SK-N-SH treated with all-trans-retinoic acid at 6 μM for 48 hours (cell line): ENCODE measurements at regions not wholly inside any gene's neighbourhood (a gene's known extent, or its start where the extent isn't known, plus 50 kb on each side); places are given as distances from the start of the nearest gene placed in this dataset.

Source experiments
- ATAC-seq: fragments of 200-7000 bp; cut with Tn5 transposase; 3 replicates; pipeline ENCODE4 v1.9.1; 2020; ENCODE audit warnings: mild to moderate bottlenecking, moderate library complexity
- ARNTL ChIP-seq: fragments of 450-650 bp; formaldehyde crosslinking; IDR thresholded peaks from 2 replicates; pipeline ENCODE4 v1.5.0; 2020; ENCODE audit warnings: low read depth, mild to moderate bottlenecking, moderate library complexity, borderline replicate concordance
- CSDC2 ChIP-seq: fragments of 250-450 bp; sonication (Bioruptor Pico); IDR thresholded peaks from 2 replicates; pipeline ENCODE4 v1.5.0; 2020; ENCODE audit warnings: mild to moderate bottlenecking, moderate library complexity
- CSRNP3 ChIP-seq: fragments of 250-450 bp; sonication (Bioruptor Pico); IDR thresholded peaks from 2 replicates; pipeline ENCODE4 v1.5.1; 2021; ENCODE audit warnings: mild to moderate bottlenecking, moderate library complexity
- ESRRG ChIP-seq: fragments of 250-450 bp; sonication (Bioruptor Pico); IDR thresholded peaks from 2 replicates; pipeline ENCODE4 v1.6.1; 2021; ENCODE audit warnings: mild to moderate bottlenecking
- GLIS3 ChIP-seq: fragments of 250-450 bp; sonication (Bioruptor Pico); IDR thresholded peaks from 2 replicates; pipeline ENCODE4 v1.5.0; 2020; ENCODE audit warnings: mild to moderate bottlenecking, moderate library complexity
- ISL1 ChIP-seq: fragments of 250-450 bp; sonication (Bioruptor Pico); IDR thresholded peaks from 2 replicates; pipeline ENCODE4 v2.1.2; 2022; ENCODE audit warnings: mild to moderate bottlenecking, moderate library complexity
- OSR1 ChIP-seq: fragments of 250-450 bp; sonication (Bioruptor Pico); IDR thresholded peaks from 2 replicates; pipeline ENCODE4 v1.8.0; 2022; ENCODE audit warnings: moderate library complexity, mild to moderate bottlenecking, inconsistent platforms
- POU6F1 ChIP-seq: fragments of 250-450 bp; sonication (Bioruptor Pico); IDR thresholded peaks from 2 replicates; pipeline ENCODE4 v1.8.0; 2021; ENCODE audit warnings: low read depth, mild to moderate bottlenecking, moderate library complexity, borderline replicate concordance
- PPARA ChIP-seq: fragments of 250-450 bp; sonication (Bioruptor Pico); IDR thresholded peaks from 2 replicates; pipeline ENCODE4 v1.5.0; 2020; ENCODE audit warnings: mild to moderate bottlenecking, borderline replicate concordance
- RARB ChIP-seq: fragments of 250-450 bp; sonication (Bioruptor Pico); IDR thresholded peaks from 2 replicates; pipeline ENCODE4 v1.8.0; 2021; ENCODE audit warnings: mild to moderate bottlenecking, moderate library complexity
- SNAI2 ChIP-seq: fragments of 250-450 bp; sonication (Bioruptor Pico); IDR thresholded peaks from 2 replicates; pipeline ENCODE4 v1.5.0; 2020; ENCODE audit warnings: mild to moderate bottlenecking, moderate library complexity
- TCF4 ChIP-seq: fragments of 250-450 bp; sonication (Bioruptor Pico); IDR thresholded peaks from 2 replicates; pipeline ENCODE4 v1.8.0; 2021; ENCODE audit warnings: mild to moderate bottlenecking, moderate library complexity, borderline replicate concordance
- TSHZ2 ChIP-seq: fragments of 250-450 bp; sonication (Bioruptor Pico); IDR thresholded peaks from 2 replicates; pipeline ENCODE4 v1.5.0; 2020; ENCODE audit warnings: mild to moderate bottlenecking, moderate library complexity
- ZC3H10 ChIP-seq: fragments of 250-450 bp; sonication (Bioruptor Pico); IDR thresholded peaks from 2 replicates; pipeline ENCODE4 v1.5.1; 2021; ENCODE audit warnings: mild to moderate bottlenecking, moderate library complexity
- ZFP30 ChIP-seq: fragments of 450-650 bp; formaldehyde crosslinking; IDR thresholded peaks from 2 replicates; pipeline ENCODE4 v1.5.0; 2022; ENCODE audit warnings: mild to moderate bottlenecking, moderate library complexity
- ZNF565 ChIP-seq: fragments of 450-650 bp; formaldehyde crosslinking; conservative IDR thresholded peaks from 2 replicates; pipeline ENCODE4 v1.5.0; 2020; ENCODE audit warnings: low read depth, mild to moderate bottlenecking, moderate library complexity
- ZNF70 ChIP-seq: fragments of 450-650 bp; formaldehyde crosslinking; IDR thresholded peaks from 2 replicates; pipeline ENCODE4 v1.5.0; 2020; ENCODE audit warnings: mild to moderate bottlenecking, moderate library complexity
- ZNF8 ChIP-seq: fragments of 450-650 bp; formaldehyde crosslinking; IDR thresholded peaks from 2 replicates; pipeline ENCODE4 v1.5.0; 2020; ENCODE audit warnings: mild to moderate bottlenecking, moderate library complexity

GRCh38 chr9:107905308-107906020 is 415.9 kb upstream of the KLF4 start:
- ATAC-seq, result no peak
- TF ChIP-seq RARB (CRISPR knock-in tag) (no peak), SNAI2 (CRISPR knock-in tag) (no peak), PPARA (CRISPR knock-in tag) (no peak), ZNF565 (CRISPR knock-in tag) (no peak), ISL1 (CRISPR knock-in tag) (no peak), OSR1 (CRISPR knock-in tag) (no peak), ESRRG (CRISPR knock-in tag) (no peak), ZNF70 (CRISPR knock-in tag) (no peak), GLIS3 (CRISPR knock-in tag) (no peak), CSRNP3 (CRISPR knock-in tag) (no peak), TCF4 (CRISPR knock-in tag) (no peak), ZFP30 (CRISPR knock-in tag) (no peak), ARNTL (CRISPR knock-in tag) (no peak), ZNF8 (CRISPR knock-in tag) (no peak), TSHZ2 (CRISPR knock-in tag) (no peak), CSDC2 (no peak)
- TF ChIP-seq, all 23 proteins: peak for 0

GRCh38 chr9:107899961-107900330 is 410.4 kb upstream of the KLF4 start:
- TF ChIP-seq ZNF565 (CRISPR knock-in tag) (no peak), CSDC2 (no peak), SNAI2 (CRISPR knock-in tag) (no peak), ZC3H10 (CRISPR knock-in tag) (no peak), POU6F1 (no peak), ISL1 (CRISPR knock-in tag) (no peak)
- no peak for ATAC-seq

- no peak for TF ChIP-seq ZC3H10 (CRISPR knock-in tag)
- ATAC-seq, result no peak
Measured at GRCh38 chr9:107898761-107899160, 409.2 kb upstream of the KLF4 start.

GRCh38 chr9:107896544-107896943 is 407.0 kb upstream of the KLF4 start:
- no peak for ATAC-seq
- TF ChIP-seq PPARA (CRISPR knock-in tag), result no peak
- no peak for TF ChIP-seq TSHZ2 (CRISPR knock-in tag)
- TF ChIP-seq OSR1 (CRISPR knock-in tag), result no peak
- TF ChIP-seq CSDC2, result no peak
- no peak for TF ChIP-seq SNAI2 (CRISPR knock-in tag)
- TF ChIP-seq ZNF8 (CRISPR knock-in tag), result no peak
